Tibial artery (tissue), 4 donors: ENCODE measurements at regions not wholly inside any gene's neighbourhood (a gene's known extent, or its start where the extent isn't known, plus 50 kb on each side); places are given as distances from the start of the nearest gene placed in this dataset.

Experiments used
- DNase-seq, 2 donors: peaks; one replicate each; pipeline ENCODE4 v3.0.0-alpha.2; 2019
- H3K27ac ChIP-seq, 2 donors: fragments of 200-600 bp; sonication (generic) in 1 of 2; 1 replicate in 1 of 2; 2 replicates in 1 of 2; pipeline ENCODE4 v1.5.1; 2018 to 2019; ENCODE audit warnings: mild to moderate bottlenecking in 1 of 2
- H3K27me3 ChIP-seq, 2 donors: fragments of 200-600 bp; sonication (generic) in 1 of 2; one replicate each; pipeline versions ENCODE4 v1.5.1 to v1.6.0; 2016 to 2019
- H3K36me3 ChIP-seq, 3 donors: fragments of 200-600 bp; sonication (generic) in 2 of 3; one replicate each; pipeline ENCODE4 v1.5.1; 2016 to 2019; ENCODE audit warnings: mild to moderate bottlenecking in 2 of 3
- H3K4me1 ChIP-seq, 4 donors: fragments of 200-600 bp; sonication (generic) in 2 of 4; 1 replicate in 3 of 4; 2 replicates in 1 of 4; pipeline ENCODE4 v1.5.1; 2016 to 2019
- H3K4me3 ChIP-seq, 2 donors: fragments of 200-600 bp; sonication (generic) in 1 of 2; 1 replicate in 1 of 2; 2 replicates in 1 of 2; pipeline ENCODE4 v1.5.1; 2018 to 2019; ENCODE audit warnings: mild to moderate bottlenecking in 2 of 2
- H3K9me3 ChIP-seq, 3 donors: fragments of 200-600 bp; sonication (generic) in 1 of 3; one replicate each; pipeline ENCODE4 v1.5.1; 2016 to 2019
- CTCF ChIP-seq, 2 experiments: fragments of 200-600 bp in 1 of 2; fragments of 450-650 bp in 1 of 2; IDR thresholded peaks; one replicate each; pipeline ENCODE4 v1.5.1; 2017 to 2019; ENCODE audit warnings: antibody characterized with exemption in 2 of 2, mild to moderate bottlenecking in 1 of 2, moderate library complexity in 1 of 2
- intact Hi-C: fragments of 100-400 bp; cut with DNase I; formaldehyde crosslinking; loops from one replicate; pipeline ENCODE4 v1.15.0; 2023; ENCODE audit warnings: low total_unique reads

- no peak overlapping the region for H3K4me3 ChIP-seq
- no peak for TF ChIP-seq CTCF (IDR thresholded peaks at IDR 0.05)
- H3K9me3 ChIP-seq = no peaks in the 10 kb centered on the region
- no peaks in the 10 kb centered on the region for H3K27me3 ChIP-seq
- H3K27ac ChIP-seq = no peak overlapping the region
- peaks cover 0 to 43% (median 16%) of the 10 kb centered on the region in 4 donors for H3K4me1 ChIP-seq
- no peak for DNase-seq
- no peaks in the 10 kb centered on the region for H3K36me3 ChIP-seq
- intact Hi-C loops = no loop called here
These were observed 233.0 kb downstream of the ANKRD60 start for GRCh38 chr20:57995381-57995977.

GRCh38 chr20:57993716-57994431 lies 234.6 kb downstream of the ANKRD60 start:
- peaks cover 0 to 31% (median 6%) of the 10 kb centered on the region in 4 donors for H3K4me1 ChIP-seq
- no peak overlapping the region for H3K27ac ChIP-seq
- H3K27me3 ChIP-seq = no peaks in the 10 kb centered on the region
- TF ChIP-seq CTCF (IDR thresholded peaks at IDR 0.05) = no peak
- no peak for DNase-seq
- intact Hi-C loops = no loop called here
- no peaks in the 10 kb centered on the region for H3K9me3 ChIP-seq
- H3K4me3 ChIP-seq = no peak overlapping the region
- no peaks in the 10 kb centered on the region for H3K36me3 ChIP-seq

GRCh38 chr20:57991211-57991881 lies 237.1 kb downstream of the ANKRD60 start:
- H3K4me3 ChIP-seq = no peak overlapping the region
- H3K4me1 ChIP-seq = peaks cover 0 to 23% (median 2%) of the 10 kb centered on the region in 4 donors
- no peaks in the 10 kb centered on the region for H3K36me3 ChIP-seq
- no peaks in the 10 kb centered on the region for H3K9me3 ChIP-seq
- TF ChIP-seq CTCF (IDR thresholded peaks at IDR 0.05) = no peak
- H3K27me3 ChIP-seq = no peaks in the 10 kb centered on the region
- H3K27ac ChIP-seq = peak overlapping the region; percentile 1 to 18
- intact Hi-C loops = no loop called here
- DNase-seq = no peak

- intact Hi-C loops = no loop called here
- no peaks in the 10 kb centered on the region for H3K9me3 ChIP-seq
- no peaks in the 10 kb centered on the region for H3K36me3 ChIP-seq
- H3K4me1 ChIP-seq = peaks cover 0 to 23% (median 2%) of the 10 kb centered on the region in 4 donors
- H3K27ac ChIP-seq = peak overlapping the region in 1 of 2 donors; percentile 1
- TF ChIP-seq CTCF (IDR thresholded peaks at IDR 0.05) = no peak
- DNase-seq = no peak
- no peak overlapping the region for H3K4me3 ChIP-seq
- H3K27me3 ChIP-seq = no peaks in the 10 kb centered on the region
These were observed 238.0 kb downstream of the ANKRD60 start for GRCh38 chr20:57990396-57990987.

- Histone ChIP-seq H3K4me1 (peaks cover 0 to 19% (median 2%) of the 10 kb centered on the region in 4 donors), H3K9me3 (no peaks in the 10 kb centered on the region), H3K27me3 (no peaks in the 10 kb centered on the region), H3K36me3 (no peaks in the 10 kb centered on the region), H3K27ac (no peak overlapping the region), H3K4me3 (no peak overlapping the region)
- TF ChIP-seq CTCF (IDR thresholded peaks at IDR 0.05) = no peak
- DNase-seq = no peak
- intact Hi-C loops = no loop called here
These were observed 239.6 kb downstream of the ANKRD60 start for GRCh38 chr20:57988828-57989227.
